RPMI7951 (cell line): ENCODE measurements at regions not wholly inside any gene's neighbourhood (a gene's known extent, or its start where the extent isn't known, plus 50 kb on each side); places are given as distances from the start of the nearest gene placed in this dataset.

Source experiments
- DNase-seq: peaks from one replicate; pipeline ENCODE4 v3.0.0-alpha.2; 2012; ENCODE audit warnings: low read depth

DNA sequence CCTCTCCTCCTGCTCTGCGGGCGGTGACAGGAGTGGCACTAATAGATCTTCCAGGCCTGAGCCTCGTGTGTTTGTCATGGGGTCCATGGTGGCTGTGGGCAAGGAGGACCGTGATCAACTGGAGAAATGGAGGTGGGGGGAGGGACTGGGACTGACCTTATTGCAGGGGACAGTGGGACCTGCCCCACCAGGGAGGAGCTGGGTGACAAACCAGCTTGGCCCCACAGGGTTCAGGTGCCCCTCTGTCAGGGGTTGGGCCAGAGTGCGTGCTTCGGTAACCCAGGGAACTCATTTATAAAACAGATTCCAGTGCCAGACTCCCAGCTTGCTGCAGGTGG is 366.5 kb downstream of the BCOR start:
- no peak for DNase-seq

DNA sequence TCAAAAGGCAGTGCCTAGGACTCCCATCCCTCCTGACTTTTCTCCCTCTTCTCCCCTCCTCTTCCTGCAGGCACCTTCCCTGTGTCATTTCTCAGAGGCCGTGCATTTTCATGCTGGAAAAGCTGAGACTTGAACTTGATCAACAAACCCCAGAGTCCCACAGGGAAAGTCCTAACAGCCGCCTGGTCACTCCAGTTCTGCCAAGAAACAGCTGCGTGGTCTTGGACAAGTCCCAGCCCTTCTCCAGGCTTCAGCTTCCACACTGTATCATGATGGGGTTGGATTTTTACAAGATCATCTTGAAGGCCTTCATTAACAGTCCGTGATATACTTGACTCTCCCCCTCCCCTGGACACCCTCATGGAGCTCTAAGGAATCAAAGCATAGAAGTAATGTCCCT is 366.0 kb downstream of the BCOR start:
- no peak for DNase-seq

DNA sequence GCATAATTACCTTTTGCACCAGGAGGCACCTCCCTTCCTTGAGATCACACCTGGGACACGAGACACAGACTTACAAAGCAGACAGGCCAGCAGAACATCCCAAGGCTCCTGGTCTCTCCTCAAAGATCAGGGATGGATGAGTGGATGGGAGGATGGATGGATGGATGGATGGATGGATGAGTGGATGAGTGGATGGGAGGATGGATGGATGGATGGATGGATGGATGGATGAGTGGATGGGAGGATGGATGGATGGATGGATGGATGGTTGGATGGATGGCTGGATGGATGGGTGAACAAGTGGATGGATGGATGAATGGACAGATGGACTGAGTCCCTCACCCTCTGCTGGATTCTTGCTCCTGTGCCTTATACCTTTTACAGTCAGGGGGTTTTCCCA is 364.0 kb downstream of the BCOR start:
- DNase-seq, result no peak

DNA sequence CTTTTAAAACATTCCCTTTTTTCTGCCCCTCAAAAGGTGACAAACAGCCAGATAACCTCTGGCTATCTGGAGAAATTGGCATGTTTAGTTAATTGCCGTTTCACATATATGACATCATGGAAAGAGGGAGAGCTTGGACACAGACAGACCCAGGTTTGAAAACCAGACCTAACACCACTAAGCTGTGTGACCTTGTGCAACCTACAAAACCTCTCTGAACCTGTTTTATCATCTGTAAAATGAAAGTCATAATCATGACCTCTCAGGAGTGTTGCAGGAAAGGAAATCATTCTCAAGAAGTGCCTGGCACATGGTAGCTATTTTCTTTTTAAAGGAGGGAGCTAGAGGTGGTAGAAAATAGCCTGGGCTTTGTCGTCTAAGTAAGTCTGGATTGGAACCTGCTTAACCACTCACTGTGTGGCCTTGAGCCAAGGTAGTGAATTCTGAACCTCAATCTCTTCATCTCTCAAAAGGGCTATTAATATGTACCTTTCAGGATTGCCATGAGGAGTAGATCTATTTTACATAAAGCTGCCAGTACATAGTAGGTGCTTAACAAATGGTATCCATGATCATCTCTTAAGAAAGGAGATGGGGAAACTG is 363.5 kb downstream of the BCOR start:
- DNase-seq, result no peak

DNA sequence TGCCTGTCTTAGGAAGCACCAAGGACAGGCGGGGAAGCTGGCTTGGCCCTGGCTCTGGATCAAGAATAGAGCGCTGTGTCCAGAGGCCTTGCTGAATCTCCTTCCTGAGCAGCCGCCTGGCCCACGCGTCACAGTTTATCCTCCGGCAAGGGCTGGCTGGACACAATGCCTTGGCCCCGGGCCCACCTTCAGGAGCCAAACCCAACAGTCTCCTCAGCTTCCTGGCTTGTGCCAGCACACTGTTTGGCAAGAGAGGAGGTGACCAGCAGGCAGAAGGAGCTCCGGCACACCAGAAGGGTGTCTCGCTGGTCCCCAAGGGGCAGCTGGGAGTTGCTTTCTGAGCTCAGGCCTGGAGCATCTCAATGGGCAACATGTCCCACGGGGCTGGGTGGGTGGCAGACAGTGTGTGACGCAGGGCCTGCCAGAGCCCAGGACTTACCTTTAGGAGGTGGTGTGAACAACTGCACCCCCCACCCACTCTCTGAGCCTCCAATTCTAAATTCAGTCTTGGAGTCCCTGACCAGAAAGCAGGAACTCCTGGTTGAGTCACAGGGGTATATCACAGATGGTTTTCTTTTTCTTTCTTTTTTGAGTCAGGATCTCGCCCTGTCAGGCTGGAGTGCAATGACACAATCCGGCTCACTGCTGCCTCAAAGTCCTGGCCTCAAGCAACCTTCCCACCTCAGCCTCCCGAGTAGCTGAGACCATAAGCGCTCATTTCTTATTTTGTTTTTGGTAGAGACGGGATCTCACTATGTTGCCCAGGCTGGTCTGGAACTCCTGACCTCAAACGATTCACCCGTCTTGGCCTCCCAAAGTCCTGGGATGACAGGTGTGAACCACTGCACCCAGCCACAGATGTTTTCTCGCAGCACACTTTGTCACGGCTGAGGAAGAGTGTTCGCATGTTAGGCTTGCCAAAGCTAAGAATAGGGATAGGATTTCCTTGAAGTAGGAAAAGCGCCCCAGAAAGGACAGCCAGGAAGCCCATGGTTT is 361.2 kb downstream of the BCOR start:
- DNase-seq, result peak; percentile 99

DNA sequence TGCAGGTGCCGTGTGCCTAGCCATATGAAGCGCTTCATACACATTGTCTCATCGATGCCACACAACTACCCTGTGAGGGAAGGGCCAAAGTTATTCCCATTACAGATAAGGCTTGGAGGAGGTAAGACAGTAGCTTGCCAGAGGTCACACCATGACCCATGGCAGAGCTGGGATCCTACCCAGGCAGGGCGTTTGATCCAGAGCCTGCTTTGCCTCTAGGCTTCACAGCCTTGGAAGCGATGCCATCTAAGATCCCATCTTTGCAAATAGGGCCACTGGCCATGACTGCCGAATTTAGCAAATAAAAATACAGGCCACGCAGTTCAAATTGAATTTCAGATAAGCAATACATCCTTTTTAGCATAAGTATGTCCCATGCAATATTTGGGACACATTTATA is 358.2 kb downstream of the BCOR start:
- no peak for DNase-seq

DNA sequence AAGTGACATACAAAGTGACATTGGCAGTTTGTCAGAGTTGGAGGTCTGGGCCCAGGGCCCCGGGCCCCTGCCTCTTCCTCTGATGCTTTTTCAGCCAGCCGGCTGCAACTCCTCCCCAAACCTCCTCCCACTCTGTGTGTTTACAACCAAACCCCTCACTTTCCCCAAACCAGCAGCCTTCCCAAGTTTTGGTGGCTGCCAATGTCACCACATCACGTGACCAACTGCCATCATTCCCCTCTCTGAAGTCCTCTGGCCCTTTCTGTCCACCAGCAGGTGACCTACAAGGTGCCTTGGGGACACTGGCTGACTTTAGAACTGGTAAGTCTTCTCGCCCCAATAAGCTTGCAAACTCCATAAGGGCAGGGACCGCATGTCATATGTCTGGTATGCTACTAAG is 357.7 kb downstream of the BCOR start:
- no peak for DNase-seq

DNA sequence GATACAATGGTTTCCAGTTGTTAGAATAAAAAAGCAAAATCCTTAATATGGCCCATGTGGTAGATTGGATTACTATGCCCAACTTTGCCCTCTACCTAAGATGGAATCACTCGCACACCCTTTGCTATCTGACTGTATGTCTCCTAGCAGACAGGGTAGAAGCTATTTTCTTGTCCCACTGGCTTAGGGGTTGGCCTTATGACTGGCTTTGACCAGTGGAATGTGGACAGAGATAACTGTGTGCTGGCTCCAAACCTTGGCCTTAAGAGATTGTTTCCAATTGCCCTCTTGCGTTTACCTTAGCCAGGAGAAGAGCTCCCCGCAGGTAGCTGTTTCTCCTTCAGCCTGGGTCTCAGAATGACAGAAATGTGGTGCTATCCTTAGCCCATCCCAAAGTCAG is 355.9 kb downstream of the BCOR start:
- no peak for DNase-seq

DNA sequence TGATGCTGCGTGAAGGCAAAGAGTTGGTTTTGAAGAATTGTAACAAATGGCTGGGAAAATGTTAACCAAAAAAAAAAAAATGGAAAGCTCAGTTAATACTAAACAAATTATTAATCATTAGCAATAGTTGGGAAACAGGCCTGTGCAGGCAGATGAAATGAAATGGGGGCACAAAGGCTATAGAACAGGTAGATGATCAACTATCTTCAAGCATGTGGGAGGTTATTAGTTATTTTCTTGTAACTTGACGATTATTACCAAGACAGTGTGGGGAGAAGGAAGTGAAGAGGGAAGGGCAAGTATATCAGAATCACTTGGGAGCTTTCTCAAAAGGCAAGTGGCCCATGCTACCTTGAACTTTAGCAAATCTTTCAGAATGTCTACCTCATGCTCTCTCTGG is 351.9 kb downstream of the BCOR start:
- no peak for DNase-seq

DNA sequence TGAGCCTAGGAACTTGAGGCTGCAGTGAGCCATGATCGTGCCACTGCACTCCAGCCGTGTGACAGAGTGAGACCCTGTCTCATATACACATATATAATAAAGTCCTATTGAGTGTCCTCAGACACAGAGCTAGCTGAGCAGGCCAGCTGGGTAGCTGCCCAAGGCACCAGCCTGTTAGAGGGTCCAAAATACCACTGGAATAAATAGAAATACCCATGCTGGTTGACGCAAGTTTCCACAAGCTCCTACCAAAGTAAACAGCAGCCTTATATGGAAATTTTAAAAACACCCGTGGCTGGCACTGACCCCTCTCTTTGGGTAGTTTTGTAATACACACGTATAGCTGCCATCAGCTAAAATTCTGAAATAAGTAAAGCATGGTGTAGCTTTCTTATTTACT is 348.6 kb downstream of the BCOR start:
- no peak for DNase-seq

DNA sequence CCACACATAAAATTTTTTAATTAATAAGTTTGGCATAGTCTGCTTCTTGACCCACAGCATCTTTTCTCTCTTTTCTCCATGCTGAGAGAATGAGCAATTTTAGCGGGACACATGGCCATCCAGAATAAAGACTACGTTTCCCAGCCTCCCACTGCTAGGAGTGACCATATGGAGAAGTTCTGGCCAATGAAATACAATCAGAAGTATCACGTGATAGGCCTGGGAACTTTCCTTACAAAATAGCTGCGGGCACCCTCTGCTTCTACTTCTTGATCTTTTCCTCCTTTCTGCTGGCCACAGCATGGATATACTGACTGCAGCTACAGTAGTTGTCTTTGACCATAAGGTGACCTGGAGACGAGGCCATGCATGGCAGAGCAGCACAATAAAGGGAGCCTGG is 348.0 kb downstream of the BCOR start:
- peak; percentile 35 for DNase-seq

DNA sequence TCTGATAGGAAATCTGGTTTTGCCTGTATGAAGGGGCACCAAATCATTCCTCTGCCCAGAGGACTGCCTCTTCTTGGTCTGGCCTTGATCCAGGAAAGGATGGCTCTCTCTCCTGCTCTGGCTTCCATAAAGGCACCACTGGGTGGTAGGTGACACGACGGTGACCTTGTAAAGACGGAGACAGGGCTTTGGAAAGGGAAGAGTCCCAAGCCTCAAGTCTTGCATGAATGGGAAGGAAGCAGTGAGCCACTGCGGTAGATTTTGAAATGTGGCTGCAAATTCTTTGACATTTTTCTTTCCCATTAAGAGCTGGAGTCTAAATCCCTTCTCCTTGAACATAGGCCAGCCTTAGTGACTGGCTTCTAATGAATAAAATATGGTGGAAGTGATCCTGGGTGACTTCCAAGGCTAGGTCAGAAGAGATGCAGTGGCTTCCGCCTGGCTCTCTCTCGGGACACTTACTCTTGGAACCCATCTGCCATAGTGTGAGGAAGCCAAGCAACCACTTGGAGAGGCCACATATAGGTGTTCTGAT is 347.4 kb downstream of the BCOR start:
- peak; percentile 28 for DNase-seq

DNA sequence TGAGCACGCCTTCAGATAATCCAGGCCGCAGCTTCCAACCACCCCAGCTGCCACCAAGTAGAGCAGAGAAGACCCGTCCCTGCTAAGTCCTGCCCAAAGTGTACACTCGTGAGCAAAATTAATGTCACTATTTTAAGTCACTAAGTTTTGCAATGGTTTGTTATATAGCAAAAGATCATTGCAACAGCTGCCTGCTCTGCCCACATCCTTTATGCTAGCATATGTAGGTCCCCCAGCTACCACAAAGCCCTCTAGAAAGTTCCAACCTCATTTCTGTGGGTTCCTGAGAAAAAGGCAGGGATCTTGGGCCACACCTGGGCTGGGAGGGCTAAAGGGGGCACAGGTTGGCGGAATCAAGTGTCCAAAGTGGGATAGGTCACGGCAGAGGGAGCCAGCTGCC is 346.9 kb downstream of the BCOR start:
- no peak for DNase-seq

DNA sequence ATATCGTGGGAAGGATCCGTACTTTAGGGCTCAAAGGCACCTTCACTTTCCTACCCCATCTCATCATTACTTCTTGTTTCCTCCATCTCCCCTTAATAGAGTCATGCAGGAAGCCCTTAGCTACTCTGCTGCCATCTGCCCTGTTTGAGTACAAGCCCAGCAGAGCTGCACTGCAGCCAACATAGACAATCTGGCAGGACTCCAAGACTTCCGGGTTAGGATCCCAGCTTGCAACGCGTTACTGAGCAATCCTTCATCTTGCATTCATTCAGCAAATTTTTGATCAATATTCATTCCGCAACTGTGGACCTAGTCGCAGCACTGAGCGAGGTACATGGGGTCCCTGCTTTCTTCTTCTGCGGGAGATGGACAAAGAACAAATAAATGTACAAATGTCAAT is 344.9 kb downstream of the BCOR start:
- peak; percentile 56 for DNase-seq

DNA sequence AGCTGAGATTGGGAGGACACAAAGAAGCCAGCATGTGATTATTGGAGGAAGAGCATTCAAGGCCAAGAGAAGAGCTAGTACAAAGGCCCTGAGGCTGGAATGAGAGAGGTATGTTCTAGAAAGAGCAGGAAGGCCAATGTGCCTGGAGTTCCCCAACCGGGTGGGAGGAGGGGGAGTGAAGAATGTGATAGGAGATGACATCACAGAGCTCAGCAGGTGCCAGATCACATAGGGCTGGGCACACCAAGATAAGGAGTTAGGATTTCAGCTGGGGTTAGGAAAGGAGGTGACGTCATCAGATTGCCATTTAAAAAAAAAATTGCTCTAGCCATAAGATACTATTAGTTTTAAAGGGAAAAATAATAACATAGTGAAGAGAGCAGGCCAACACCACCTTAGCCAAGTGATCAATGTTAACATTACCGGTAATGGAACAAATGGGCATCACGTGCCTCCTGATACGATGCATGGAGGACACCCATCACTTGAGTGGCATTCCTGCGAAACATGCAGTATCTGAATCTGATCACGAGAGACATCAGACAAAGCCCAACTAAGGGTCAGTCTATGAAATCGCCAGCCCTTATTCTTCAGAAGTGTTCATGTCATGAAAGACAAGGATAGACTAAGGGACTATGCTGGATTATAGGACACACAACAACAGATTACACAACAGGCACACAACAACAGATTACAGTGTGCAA is 344.3 kb downstream of the BCOR start:
- peak; percentile 68 for DNase-seq

DNA sequence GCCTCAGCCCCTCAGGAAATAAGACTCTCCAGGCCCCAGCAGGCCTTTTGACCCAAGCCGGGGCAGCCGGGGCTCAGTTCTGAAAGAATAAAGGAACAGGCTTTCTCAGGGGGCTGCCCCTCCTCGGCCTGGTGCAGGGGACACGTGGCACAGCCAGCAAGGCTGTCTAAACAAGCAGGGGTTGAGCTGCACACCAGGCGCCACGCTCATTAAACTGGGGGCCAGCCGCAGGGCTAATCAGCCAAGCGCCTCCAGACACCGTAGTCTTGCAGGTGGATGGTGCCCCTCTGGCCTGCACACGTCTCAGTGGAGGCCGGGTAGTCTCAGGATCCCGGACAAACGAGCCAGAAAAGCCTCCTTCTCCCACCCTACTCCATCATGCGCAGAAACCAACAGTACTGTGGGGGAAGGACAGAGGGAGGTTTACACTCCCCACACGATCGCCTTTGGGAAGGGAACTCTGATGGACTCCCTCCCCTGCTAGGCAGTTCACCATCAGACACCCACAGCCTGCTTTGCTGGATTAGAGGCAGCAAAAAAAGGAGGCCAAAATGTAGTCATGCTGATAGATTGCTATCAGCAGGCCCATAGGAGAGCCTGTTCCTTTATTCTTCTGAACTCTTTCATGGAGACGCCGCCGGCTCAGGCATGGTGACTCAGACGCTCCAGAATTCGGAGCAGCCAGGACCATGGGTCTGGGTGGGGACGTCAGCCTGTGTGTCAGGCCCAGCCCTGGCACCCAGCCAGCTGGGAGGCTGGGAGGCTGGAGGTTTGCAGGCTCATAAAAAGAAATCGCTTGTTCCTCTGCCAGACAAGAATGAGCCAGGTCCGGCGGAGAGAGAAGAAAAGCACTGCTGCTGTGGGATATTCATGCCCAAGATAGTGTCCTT is 342.4 kb downstream of the BCOR start:
- peak; percentile 99 for DNase-seq

DNA sequence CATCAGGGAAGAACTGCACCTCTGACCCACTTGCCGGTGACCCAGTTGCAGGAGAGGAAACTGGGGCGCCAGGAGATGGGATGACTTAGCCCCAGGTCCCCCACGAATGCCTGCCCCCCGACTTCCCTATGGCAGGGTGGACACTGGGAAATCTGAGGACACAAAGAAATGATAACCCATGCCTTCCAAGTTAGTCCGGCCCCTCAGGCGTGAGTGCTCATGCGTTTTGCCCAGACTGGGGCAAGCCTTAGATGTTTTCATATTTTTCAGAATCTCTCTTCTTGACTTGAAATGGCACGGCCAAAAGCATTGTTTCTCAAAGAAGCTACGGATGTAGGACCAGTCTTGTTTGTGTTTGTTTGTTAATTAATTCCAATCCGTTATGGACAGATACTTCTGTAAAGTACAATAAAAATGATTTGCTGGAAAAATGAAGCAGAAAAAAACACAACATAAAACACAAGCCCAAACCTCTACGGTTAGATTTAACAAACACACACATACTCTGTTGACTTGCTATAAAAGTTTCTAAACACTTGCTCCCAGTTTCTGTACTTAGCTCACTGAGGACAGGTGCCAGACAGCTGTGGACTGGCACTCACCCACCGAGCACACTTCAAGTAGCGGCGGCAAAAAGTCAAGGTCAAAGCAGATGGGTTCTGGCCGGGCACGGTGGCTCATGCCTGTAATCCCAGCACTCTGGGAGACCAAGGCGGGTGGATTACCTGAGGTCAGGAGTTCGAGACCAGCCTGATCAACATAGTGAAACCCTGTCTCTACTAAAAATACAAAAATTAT is 341.5 kb downstream of the BCOR start:
- DNase-seq, result peak; percentile 56

DNA sequence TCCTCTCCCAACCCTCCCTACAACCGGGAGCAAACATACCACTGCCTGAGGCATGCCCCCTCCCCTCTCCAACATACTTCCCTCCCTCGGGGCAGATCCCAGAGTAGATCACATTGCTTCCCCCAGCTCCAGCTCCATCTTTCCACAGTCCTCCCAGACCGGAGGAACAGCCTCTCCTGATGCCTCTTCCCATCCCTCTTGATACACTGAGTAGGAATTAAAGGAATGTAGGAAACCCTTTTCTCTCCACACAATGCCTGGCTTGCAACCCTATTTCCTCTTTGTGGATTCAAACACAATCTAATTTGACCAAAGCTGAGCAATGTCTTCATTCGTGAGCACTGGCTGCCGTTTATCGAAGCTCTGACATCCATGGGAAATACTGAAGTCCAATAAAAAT is 339.8 kb downstream of the BCOR start:
- peak; percentile 65 for DNase-seq

DNA sequence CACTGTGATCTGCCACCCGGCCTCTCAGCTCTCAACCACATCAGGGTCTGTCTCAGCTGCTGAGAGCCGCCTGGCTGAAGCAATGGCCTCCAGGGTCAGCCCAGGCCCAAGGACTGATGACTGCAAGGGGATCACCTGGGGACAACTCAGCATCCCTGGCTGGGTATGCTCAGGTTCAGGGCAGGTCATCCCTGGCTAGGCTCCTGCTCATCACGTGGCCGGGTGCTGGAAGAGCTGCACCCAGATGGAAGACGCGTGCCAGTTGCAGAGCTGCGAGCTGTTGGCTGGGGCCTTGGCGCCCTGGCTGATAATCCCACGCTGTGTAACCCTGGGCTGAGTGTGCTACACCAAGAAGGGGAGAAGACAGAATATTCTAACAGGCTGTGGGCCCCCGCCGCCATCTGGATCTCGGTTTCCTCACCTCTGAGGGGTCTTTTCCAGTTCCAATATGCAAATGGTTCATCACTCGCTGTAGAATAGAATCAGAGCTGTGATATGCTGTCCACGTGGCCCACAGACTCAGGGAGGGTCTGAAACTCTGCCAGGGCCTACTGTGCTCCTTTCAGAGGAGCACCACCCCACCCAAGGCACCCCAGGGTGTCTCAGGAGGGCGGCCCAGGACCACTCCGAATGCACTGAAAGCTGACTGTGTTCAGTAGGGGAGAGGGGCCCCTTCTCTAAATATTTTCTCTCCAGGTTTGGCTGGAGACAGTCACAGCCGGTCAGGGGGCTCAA is 338.8 kb downstream of the BCOR start:
- no peak for DNase-seq
